ENCODE measurements at regions not wholly inside any gene's neighbourhood (a gene's known extent, or its start where the extent isn't known, plus 50 kb on each side); places are given as distances from the start of the nearest gene placed in this dataset.

DNA sequence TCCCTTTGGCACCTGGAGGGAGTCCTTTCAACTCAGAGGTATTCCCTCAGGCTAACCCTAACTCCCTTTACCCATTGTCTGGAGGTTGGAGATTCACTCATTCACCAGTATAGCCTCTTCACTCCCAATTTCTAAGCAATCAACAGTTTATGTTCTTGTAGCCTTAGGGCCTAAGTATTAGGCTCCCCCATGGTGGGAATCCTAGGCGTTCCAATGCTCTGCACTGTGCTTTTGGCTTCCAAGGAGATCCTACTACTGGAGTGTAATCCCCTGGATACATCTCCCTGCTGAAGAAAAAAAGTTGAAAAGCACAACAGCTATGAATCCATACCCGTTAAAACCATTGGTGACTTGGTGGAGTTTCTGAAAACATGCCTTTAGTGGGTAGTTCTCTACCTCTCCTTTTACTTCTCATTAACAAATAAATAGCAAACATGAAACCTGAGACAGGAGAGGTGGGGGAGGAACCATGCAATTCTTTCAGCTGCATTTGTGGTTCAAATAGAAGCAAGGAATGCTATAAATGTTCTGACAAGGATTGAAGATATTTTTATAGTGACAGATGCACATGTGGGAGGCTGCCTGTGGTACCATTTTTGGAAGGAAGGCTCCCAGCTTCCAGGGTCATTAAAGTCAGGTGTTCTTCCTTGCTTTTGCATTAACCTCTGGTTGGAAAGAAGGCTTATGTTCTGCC, 397.1 kb downstream of the DMAC1 start:
- H3K4me3 ChIP-seq (ENCODE audit: control insufficient read depth in 2 of 3, extremely low read depth in 1 of 3, insufficient read depth in 2 of 3, low read depth in 1 of 3, low read length in 3 of 3), result no peak overlapping the region
- H3K36me3 ChIP-seq (ENCODE audit: control insufficient read depth in 2 of 2, extremely low read depth in 1 of 2, insufficient read depth in 2 of 2, low read length in 2 of 2), result no peaks in the 10 kb centered on the region
- DNase-seq (ENCODE audit: low read depth, low spot score), result no peak
- no peak for TF ChIP-seq EZH2 (IDR thresholded peaks at IDR 0.05; ENCODE audit: low read length)
- TF ChIP-seq, protein P1, sequence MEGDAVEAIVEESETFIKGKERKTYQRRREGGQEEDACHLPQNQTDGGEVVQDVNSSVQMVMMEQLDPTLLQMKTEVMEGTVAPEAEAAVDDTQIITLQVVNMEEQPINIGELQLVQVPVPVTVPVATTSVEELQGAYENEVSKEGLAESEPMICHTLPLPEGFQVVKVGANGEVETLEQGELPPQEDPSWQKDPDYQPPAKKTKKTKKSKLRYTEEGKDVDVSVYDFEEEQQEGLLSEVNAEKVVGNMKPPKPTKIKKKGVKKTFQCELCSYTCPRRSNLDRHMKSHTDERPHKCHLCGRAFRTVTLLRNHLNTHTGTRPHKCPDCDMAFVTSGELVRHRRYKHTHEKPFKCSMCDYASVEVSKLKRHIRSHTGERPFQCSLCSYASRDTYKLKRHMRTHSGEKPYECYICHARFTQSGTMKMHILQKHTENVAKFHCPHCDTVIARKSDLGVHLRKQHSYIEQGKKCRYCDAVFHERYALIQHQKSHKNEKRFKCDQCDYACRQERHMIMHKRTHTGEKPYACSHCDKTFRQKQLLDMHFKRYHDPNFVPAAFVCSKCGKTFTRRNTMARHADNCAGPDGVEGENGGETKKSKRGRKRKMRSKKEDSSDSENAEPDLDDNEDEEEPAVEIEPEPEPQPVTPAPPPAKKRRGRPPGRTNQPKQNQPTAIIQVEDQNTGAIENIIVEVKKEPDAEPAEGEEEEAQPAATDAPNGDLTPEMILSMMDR (optimal IDR thresholded peaks at IDR 0.05 in 1 of 3, IDR thresholded peaks at IDR 0.05 in 1 of 3, conservative IDR thresholded peaks at IDR 0.05 in 1 of 3; ENCODE audit: extremely low read depth in 1 of 3, insufficient read depth in 2 of 3, low read length in 3 of 3), result no peak
- H3K27ac ChIP-seq (ENCODE audit: control insufficient read depth, insufficient read depth, low read length), result no peak overlapping the region
- no peaks in the 10 kb centered on the region for H3K27me3 ChIP-seq (ENCODE audit: control insufficient read depth, extremely low read depth, insufficient read depth, low read length)
- H3K9ac ChIP-seq (ENCODE audit: control insufficient read depth, extremely low read depth, insufficient read depth, low read length), result no peak overlapping the region
- no peak for FAIRE-seq
- H3K4me2 ChIP-seq (ENCODE audit: control insufficient read depth, extremely low read depth, insufficient read depth, low read depth, low read length), result no peak overlapping the region
- dilution Hi-C loops (cut with MboI; ENCODE audit: extremely low pct_ligation_motif_present, low sequenced_read_pairs), result no loop called here
- H4K20me1 ChIP-seq (ENCODE audit: control insufficient read depth, extremely low read depth, insufficient read depth, low read length), result no peaks in the 10 kb centered on the region
- H3K9me1 ChIP-seq (ENCODE audit: control insufficient read depth, extremely low read depth, insufficient read depth, low read length), result no peaks in the 10 kb centered on the region
- no peak overlapping the region for H2AFZ ChIP-seq (ENCODE audit: control insufficient read depth, low read length)
- no peaks in the 10 kb centered on the region for H3K9me3 ChIP-seq (ENCODE audit: control insufficient read depth, low read depth, low read length)
- H3K4me1 ChIP-seq (ENCODE audit: control insufficient read depth, extremely low read depth, insufficient read depth, low read length), result no peaks in the 10 kb centered on the region
- H3K79me2 ChIP-seq (ENCODE audit: control insufficient read depth, insufficient read depth, low read length), result no peaks in the 10 kb centered on the region

DNA sequence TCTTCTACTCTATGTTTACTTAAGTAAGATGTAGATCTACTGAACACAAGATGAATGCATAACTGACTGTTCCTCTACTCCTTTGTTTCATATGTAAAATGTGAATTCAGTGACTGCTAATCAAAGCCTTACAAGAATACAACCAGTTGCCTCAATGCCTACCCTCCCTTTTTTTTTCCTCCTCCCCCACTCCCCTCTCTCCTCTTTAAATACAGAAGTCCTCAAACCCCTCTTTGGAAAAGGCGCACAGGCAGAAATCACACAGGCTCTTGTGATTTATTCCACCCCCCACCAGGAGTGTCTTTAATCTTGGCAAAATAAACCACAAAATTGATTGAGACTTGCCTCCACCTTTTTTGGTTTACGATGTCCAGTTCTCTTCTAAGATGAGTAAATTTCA, 398.5 kb downstream of the DMAC1 start:
- Histone ChIP-seq H2AFZ (ENCODE audit: control insufficient read depth, low read length) (no peak overlapping the region), H3K4me2 (ENCODE audit: control insufficient read depth, extremely low read depth, insufficient read depth, low read depth, low read length) (no peak overlapping the region), H3K36me3 (ENCODE audit: control insufficient read depth in 2 of 2, extremely low read depth in 1 of 2, insufficient read depth in 2 of 2, low read length in 2 of 2) (no peaks in the 10 kb centered on the region), H3K9me3 (ENCODE audit: control insufficient read depth, low read depth, low read length) (no peaks in the 10 kb centered on the region), H3K4me1 (ENCODE audit: control insufficient read depth, extremely low read depth, insufficient read depth, low read length) (no peaks in the 10 kb centered on the region), H3K4me3 (ENCODE audit: control insufficient read depth in 2 of 3, extremely low read depth in 1 of 3, insufficient read depth in 2 of 3, low read depth in 1 of 3, low read length in 3 of 3) (no peak overlapping the region), H3K27ac (ENCODE audit: control insufficient read depth, insufficient read depth, low read length) (no peak overlapping the region), H3K9me1 (ENCODE audit: control insufficient read depth, extremely low read depth, insufficient read depth, low read length) (no peaks in the 10 kb centered on the region), H3K79me2 (ENCODE audit: control insufficient read depth, insufficient read depth, low read length) (no peaks in the 10 kb centered on the region), H4K20me1 (ENCODE audit: control insufficient read depth, extremely low read depth, insufficient read depth, low read length) (no peaks in the 10 kb centered on the region), H3K27me3 (ENCODE audit: control insufficient read depth, extremely low read depth, insufficient read depth, low read length) (no peaks in the 10 kb centered on the region), H3K9ac (ENCODE audit: control insufficient read depth, extremely low read depth, insufficient read depth, low read length) (no peak overlapping the region)
- dilution Hi-C loops (cut with MboI; ENCODE audit: extremely low pct_ligation_motif_present, low sequenced_read_pairs), result no loop called here
- FAIRE-seq (no peak), DNase-seq (ENCODE audit: low read depth, low spot score) (no peak)
- no peak for TF ChIP-seq EZH2 (IDR thresholded peaks at IDR 0.05; ENCODE audit: low read length)
- TF ChIP-seq, protein P1 (optimal IDR thresholded peaks at IDR 0.05 in 1 of 3, IDR thresholded peaks at IDR 0.05 in 1 of 3, conservative IDR thresholded peaks at IDR 0.05 in 1 of 3; ENCODE audit: extremely low read depth in 1 of 3, insufficient read depth in 2 of 3, low read length in 3 of 3), result no peak

All from keratinocyte (primary cell).